Caco-2 (cell line): ENCODE measurements at regions not wholly inside any gene's neighbourhood (a gene's known extent, or its start where the extent isn't known, plus 50 kb on each side); places are given as distances from the start of the nearest gene placed in this dataset.
A peak's percentile ranks its signal among the peaks of the same experiment; 100 is the strongest.

ENCODE experiments used
- BruUV-seq: library from RNA; stranded (reverse); fragments of 400-500 nt; replicated peaks from 2 replicates; lab custom pipeline; 2021; lab: Mats Ljungman, UMichigan
- CTCF ChIA-PET: fragments of 300-600 bp; sonication (Branson Sonifier 250); formaldehyde crosslinking; loops from one replicate; lab custom pipeline; 2022; ENCODE audit warnings: antibody characterized with exemption; lab: Charles Lee
- POLR2A ChIA-PET: fragments of 300-600 bp; sonication (Branson Sonifier 250); formaldehyde crosslinking; loops from one replicate; lab custom pipeline; 2022; ENCODE audit warnings: antibody characterized with exemption; lab: Charles Lee
- DNase-seq, 2 experiments: peaks; one replicate each; pipeline versions ENCODE4 v3.0.0 to v3.0.0-alpha.2; 2020 to 2022
- H3K27me3 ChIP-seq: replicated peaks from 2 replicates; pipeline ENCODE4 v1.6.0; 2011; ENCODE audit warnings: low read length; ENCODE audit not compliant: control insufficient read depth, insufficient read depth
- H3K36me3 ChIP-seq: 2 replicates; pipeline ENCODE4 v1.5.1; 2011; ENCODE audit warnings: low read length; ENCODE audit not compliant: control insufficient read depth, insufficient read depth
- H3K4me1 ChIP-seq: fragments of 250-450 bp; sonication (Bioruptor Pico); 2 replicates; pipeline ENCODE4 v1.5.1; 2020; ENCODE audit warnings: mild to moderate bottlenecking
- H3K4me3 ChIP-seq: 2 replicates; pipeline ENCODE4 v1.5.1; 2011; ENCODE audit warnings: low read depth, mild to moderate bottlenecking, control low read depth, low read length
- H3K9me3 ChIP-seq: fragments of 250-450 bp; sonication (Bioruptor Pico); 2 replicates; pipeline ENCODE4 v1.5.1; 2020; ENCODE audit warnings: mild to moderate bottlenecking, moderate library complexity
- H3K27ac Mint-ChIP-seq: one replicate; pipeline ENCODE4 v1.8.0; 2022; ENCODE audit warnings: mixed read lengths; ENCODE audit not compliant: unreplicated experiment
- H3K27me3 Mint-ChIP-seq: one replicate; pipeline ENCODE4 v1.8.0; 2022; ENCODE audit warnings: mixed read lengths; ENCODE audit not compliant: insufficient read depth, unreplicated experiment
- H3K36me3 Mint-ChIP-seq: one replicate; pipeline ENCODE4 v1.8.0; 2022; ENCODE audit warnings: mild to moderate bottlenecking, mixed read lengths; ENCODE audit not compliant: insufficient read depth, unreplicated experiment
- H3K4me1 Mint-ChIP-seq: one replicate; pipeline ENCODE4 v1.8.0; 2022; ENCODE audit warnings: low read depth, mixed read lengths; ENCODE audit not compliant: unreplicated experiment
- H3K4me3 Mint-ChIP-seq: one replicate; pipeline ENCODE4 v1.8.0; 2022; ENCODE audit warnings: mild to moderate bottlenecking, moderate library complexity, mixed read lengths; ENCODE audit not compliant: unreplicated experiment
- H3K9me3 Mint-ChIP-seq: one replicate; pipeline ENCODE4 v1.8.0; 2022; ENCODE audit warnings: mixed read lengths; ENCODE audit not compliant: unreplicated experiment
- CTCF ChIP-seq, 2 experiments: fragments of 200-600 bp in 1 of 2; IDR thresholded peaks; 1 replicate in 1 of 2; 2 replicates in 1 of 2; pipeline versions ENCODE4 v1.5.1 to v1.8.0; 2011 to 2022; ENCODE audit warnings: antibody characterized with exemption in 1 of 2, control low read depth in 1 of 2, inconsistent platforms in 1 of 2, low read depth in 1 of 2, low read length in 1 of 2, mild to moderate bottlenecking in 1 of 2, moderate library complexity in 1 of 2; ENCODE audit not compliant: insufficient read depth in 1 of 2, severe bottlenecking in 1 of 2, unreplicated experiment in 1 of 2
- intact Hi-C: fragments of 100-400 bp; cut with micrococcal nuclease; formaldehyde crosslinking; loops from one replicate; pipeline ENCODE4 v1.10.0; 2022; ENCODE audit not compliant: unreplicated experiment

DNA sequence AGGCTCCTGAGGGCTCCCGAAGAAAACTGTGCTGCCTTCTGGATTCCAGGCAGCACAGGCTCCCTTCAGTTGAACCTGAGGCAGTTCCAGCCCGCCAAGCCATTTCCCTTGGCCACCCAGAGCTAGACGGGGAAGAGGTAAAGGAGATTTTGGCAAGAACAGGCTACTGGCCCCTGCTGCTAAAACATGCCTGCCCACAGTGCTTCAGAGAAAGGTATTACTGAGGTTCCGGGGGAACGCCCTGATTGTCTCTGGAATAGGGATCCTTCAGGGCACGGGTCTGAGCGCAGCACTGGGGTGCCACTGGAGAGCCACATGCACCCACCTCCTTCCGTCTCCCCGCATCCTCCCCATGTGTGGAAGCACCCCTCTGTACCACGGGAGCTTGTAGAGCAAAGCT lies 247.4 kb downstream of the BAMBI start:
- peak overlapping the region; percentile 15 for H3K27ac Mint-ChIP-seq
- no peak for TF ChIP-seq CTCF (IDR thresholded peaks at IDR 0.05; ENCODE audit: insufficient read depth in 1 of 2, low read depth in 1 of 2, low read length in 1 of 2, severe bottlenecking in 1 of 2, unreplicated experiment in 1 of 2)
- peaks cover 12% of the 10 kb centered on the region; the same call in 1 of the 2 replicates for H3K9me3 ChIP-seq
- intact Hi-C loops: no loop called here
- 0 out of 2 replicates have a peak, but pooled peaks cover 1% of the 10 kb centered on the region for H3K36me3 ChIP-seq
- POLR2A ChIA-PET: no interaction called here
- BruUV-seq: no TSS peak
- H3K4me1 ChIP-seq: peaks cover 24% of the 10 kb centered on the region
- DNase-seq: no peak
- no peaks in the 10 kb centered on the region for H3K27me3 ChIP-seq
- no peak overlapping the region for H3K4me3 ChIP-seq
- peaks cover 22% of the 10 kb centered on the region for H3K9me3 Mint-ChIP-seq
- no peaks in the 10 kb centered on the region for H3K27me3 Mint-ChIP-seq
- peaks cover 14% of the 10 kb centered on the region for H3K4me1 Mint-ChIP-seq
- no peak overlapping the region for H3K4me3 Mint-ChIP-seq
- CTCF ChIA-PET: interaction anchor here (0.6 kb wide), 1 partner anchor 84 kb away, joined by 3 read pairs; no protein-coding TSS in a partner anchor
- peaks cover 6% of the 10 kb centered on the region for H3K36me3 Mint-ChIP-seq

GRCh38 chr10:28925121-28925663 lies 247.9 kb downstream of the BAMBI start:
- peaks cover 24% of the 10 kb centered on the region for H3K4me1 ChIP-seq
- peaks cover 12% of the 10 kb centered on the region; the same call in 1 of the 2 replicates for H3K9me3 ChIP-seq
- TF ChIP-seq CTCF (IDR thresholded peaks at IDR 0.05; ENCODE audit: insufficient read depth in 1 of 2, low read depth in 1 of 2, low read length in 1 of 2, severe bottlenecking in 1 of 2, unreplicated experiment in 1 of 2): no peak
- H3K27me3 ChIP-seq: no peaks in the 10 kb centered on the region
- H3K4me3 ChIP-seq: no peak overlapping the region
- no peak for DNase-seq
- CTCF ChIA-PET: interaction anchor here (0.6 kb wide), 1 partner anchor 85 kb away, joined by 3 read pairs; no protein-coding TSS in a partner anchor
- Mint-ChIP-seq H3K9me3 (peaks cover 27% of the 10 kb centered on the region), H3K4me3 (no peak overlapping the region), H3K4me1 (peaks cover 14% of the 10 kb centered on the region), H3K36me3 (peaks cover 6% of the 10 kb centered on the region), H3K27me3 (no peaks in the 10 kb centered on the region), H3K27ac (peak overlapping the region; percentile 15)
- POLR2A ChIA-PET: no interaction called here
- intact Hi-C loops: no loop called here
- H3K36me3 ChIP-seq: 0 out of 2 replicates have a peak, but pooled peaks cover 1% of the 10 kb centered on the region
- BruUV-seq: no TSS peak

GRCh38 chr10:28926932-28927331 lies 249.6 kb downstream of the BAMBI start:
- TF ChIP-seq CTCF (IDR thresholded peaks at IDR 0.05; ENCODE audit: insufficient read depth in 1 of 2, low read depth in 1 of 2, low read length in 1 of 2, severe bottlenecking in 1 of 2, unreplicated experiment in 1 of 2): no peak
- Histone ChIP-seq H3K36me3 (0 out of 2 replicates have a peak, but pooled peaks cover 1% of the 10 kb centered on the region), H3K9me3 (peaks cover 11% of the 10 kb centered on the region; the same call in 1 of the 2 replicates), H3K4me1 (peaks cover 24% of the 10 kb centered on the region), H3K27me3 (no peaks in the 10 kb centered on the region), H3K4me3 (no peak overlapping the region)
- H3K4me3 Mint-ChIP-seq: no peak overlapping the region
- intact Hi-C loops: no loop called here
- POLR2A ChIA-PET: no interaction called here
- no peak overlapping the region for H3K27ac Mint-ChIP-seq
- no peak for DNase-seq
- H3K4me1 Mint-ChIP-seq: peaks cover 13% of the 10 kb centered on the region
- no peaks in the 10 kb centered on the region for H3K27me3 Mint-ChIP-seq
- CTCF ChIA-PET: interaction anchor here (0.6 to 1.3 kb wide), 2 partner anchors 12 to 608 kb away, joined by 3 to 9 read pairs; no protein-coding TSS in a partner anchor
- H3K9me3 Mint-ChIP-seq: peaks cover 28% of the 10 kb centered on the region
- H3K36me3 Mint-ChIP-seq: peaks cover 4% of the 10 kb centered on the region
- no TSS peak for BruUV-seq
